ENCODE measurements at regions not wholly inside any gene's neighbourhood (a gene's known extent, or its start where the extent isn't known, plus 50 kb on each side); places are given as distances from the start of the nearest gene placed in this dataset.
"Not testable (repeated sequence)": the region's sequence is repeated elsewhere in the genome, so short reads cannot be mapped to it uniquely, and the experiment has no call there.

DNA sequence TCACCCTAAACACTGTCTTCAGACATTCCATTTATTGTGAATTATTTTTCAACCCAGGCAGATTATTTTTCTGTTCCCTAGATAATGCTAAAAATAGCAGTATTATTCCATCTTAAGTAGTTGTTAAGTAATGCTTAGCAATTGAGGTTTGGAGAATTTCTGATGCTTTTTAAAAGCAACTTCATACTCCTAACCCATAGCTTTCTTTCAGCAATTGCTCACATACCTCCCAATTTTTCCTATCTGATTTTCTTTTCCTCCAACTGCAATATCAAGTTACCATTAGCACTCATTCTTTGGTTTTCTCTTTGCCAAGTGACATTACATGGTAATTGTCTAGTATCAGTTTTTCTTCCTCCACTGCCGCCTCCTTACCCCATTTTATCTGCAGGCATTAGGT, 104.7 kb downstream of the GPR85 start:
- no peak for DNase-seq

DNA sequence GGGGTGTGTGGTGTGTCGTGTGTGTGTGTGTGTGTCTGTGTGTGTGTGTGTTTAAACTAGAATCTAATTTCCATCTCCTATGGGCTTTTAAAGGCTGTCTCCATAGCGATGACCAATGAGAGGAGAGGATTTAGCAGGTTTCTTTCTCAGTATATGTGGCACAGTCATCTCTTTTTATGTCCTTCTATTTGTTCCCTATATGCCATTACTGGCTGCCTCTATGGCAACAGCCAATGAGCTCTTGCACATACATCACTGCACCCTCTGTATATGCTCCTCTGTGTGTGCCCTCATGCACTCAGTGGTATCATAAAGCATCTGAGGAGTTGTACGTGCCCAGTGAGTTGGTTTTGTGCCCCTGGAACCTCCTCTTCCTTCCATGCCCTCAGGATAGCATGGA, 107.6 kb downstream of the GPR85 start:
- DNase-seq = not testable (repeated sequence)

GRCh38 chr7:112977244-112977955, 109.2 kb downstream of the GPR85 start:
- DNase-seq = not testable (repeated sequence)

- DNase-seq = no peak
These were observed 115.9 kb downstream of the GPR85 start for GRCh38 chr7:112970771-112971170.

GRCh38 chr7:112969946-112970345, 116.7 kb downstream of the GPR85 start:
- DNase-seq = no peak

DNA sequence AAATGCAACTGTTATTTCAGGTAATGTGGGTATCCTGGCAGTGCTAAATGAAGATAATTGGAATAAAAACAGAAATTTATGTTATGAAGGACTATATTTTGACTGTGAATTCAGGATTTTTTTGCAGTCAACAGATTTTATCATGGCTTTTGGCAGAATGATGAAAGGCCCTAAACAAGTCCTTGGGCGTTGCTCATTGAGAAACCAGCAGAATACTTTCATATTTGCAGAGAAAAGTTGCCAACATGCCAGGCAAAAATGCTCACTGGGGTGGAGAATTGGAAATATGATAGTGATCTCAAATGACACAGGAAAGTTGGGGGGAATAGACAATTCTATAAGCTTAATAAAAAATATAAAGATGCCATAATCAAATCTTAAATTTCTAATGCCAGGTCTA, 121.1 kb downstream of the GPR85 start:
- no peak for DNase-seq

DNA sequence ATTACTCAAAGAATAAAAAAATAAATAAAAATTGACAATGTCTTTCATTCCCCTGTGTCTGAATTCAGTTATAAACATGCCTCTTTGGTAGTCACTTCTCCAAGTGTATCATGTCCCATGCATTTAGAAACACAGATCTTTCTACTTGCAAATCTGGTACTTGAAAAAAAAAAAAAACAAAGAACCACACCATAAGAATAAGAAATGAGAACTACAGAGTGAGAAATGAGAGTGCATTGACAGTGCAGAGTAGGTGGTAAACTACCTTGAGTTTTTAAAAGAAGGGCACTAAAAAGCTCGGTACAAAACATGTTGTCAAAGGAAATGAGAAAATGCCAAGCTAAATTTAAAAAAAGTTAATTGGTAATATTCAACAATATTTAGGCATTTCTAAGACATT, 123.0 kb downstream of the GPR85 start:
- no peak for DNase-seq

- DNase-seq = no peak
These were observed 123.8 kb downstream of the GPR85 start for GRCh38 chr7:112962815-112963214.

GRCh38 chr7:112959276-112959675, 127.4 kb downstream of the GPR85 start:
- no peak for DNase-seq

- DNase-seq = no peak
These were observed 127.9 kb downstream of the GPR85 start for GRCh38 chr7:112958775-112959174.

- DNase-seq = no peak
These were observed 128.7 kb downstream of the GPR85 start for GRCh38 chr7:112957901-112958300.

DNA sequence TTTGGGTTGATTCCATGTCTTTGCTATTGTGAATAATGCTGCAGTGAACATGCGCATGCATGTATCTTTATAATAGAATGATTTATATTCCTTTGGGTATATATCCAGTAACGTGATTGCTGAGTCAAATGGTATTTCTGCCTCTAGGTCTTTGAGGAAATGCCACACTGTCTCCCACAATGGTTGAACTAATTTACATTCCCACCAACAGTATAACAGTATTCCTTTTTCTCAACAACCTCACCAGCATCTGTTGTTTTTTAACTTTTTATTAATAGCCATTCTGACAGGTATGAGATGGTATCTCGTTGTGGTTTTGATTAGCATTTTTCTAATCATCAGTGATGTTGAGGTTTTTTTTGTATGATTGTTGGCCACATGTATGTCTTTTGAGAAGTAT, 133.6 kb downstream of the GPR85 start:
- DNase-seq = not testable (repeated sequence)

- no peak for DNase-seq
These were observed 135.6 kb downstream of the GPR85 start for GRCh38 chr7:112951070-112951469.

GRCh38 chr7:112949682-112950081, 136.9 kb downstream of the GPR85 start:
- not testable (repeated sequence) for DNase-seq

GRCh38 chr7:112946350-112946749, 140.3 kb downstream of the GPR85 start:
- no peak for DNase-seq

GRCh38 chr7:112945046-112945445, 141.6 kb downstream of the GPR85 start:
- DNase-seq = no peak

GRCh38 chr7:112942981-112943380, 143.6 kb downstream of the GPR85 start:
- DNase-seq = no peak

DNA sequence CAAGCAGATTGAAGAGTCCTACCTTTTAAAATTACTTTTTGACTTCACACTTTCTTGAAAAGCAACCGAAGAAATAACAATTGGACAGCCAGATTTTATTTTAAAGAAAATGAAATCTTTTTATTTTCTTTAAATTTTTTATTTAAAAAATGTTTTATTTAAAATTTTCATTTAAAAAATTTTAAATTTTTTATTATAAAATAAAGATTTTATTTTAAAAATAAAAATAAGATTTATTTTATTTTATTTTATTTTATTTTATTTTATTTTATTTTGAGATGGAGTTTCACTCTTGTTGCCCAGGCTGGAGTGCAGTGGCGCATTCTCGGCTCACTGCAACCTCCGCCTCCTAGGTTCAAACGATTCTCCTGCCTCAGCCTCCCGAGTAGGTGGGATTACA, 144.5 kb downstream of the GPR85 start:
- not testable (repeated sequence) for DNase-seq

DNA sequence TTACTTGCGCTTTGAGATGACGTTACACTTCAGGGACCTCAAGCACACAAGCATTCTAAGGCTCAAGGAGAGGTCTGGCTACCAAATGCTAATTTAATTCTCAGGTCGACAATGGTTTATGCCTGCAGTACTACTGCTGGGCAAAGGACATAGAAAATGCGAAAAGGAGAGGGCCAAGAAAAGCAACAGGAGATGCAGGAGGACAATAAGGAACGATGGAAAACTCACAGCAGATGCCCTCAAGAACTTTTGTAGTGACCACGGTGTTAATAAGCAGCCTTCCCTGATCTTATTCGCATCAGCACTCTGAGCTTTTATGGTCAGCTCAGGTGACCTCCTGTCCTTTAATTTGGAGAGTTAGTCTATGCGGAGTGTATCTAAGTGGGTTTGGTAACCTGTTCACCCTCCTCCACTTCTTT, 146.3 kb downstream of the GPR85 start:
- DNase-seq = peak in 1 of 2 experiments; percentile 60

- DNase-seq = peak; percentile 99 to 100
These were observed 146.9 kb downstream of the GPR85 start for GRCh38 chr7:112939574-112940313.

DNA sequence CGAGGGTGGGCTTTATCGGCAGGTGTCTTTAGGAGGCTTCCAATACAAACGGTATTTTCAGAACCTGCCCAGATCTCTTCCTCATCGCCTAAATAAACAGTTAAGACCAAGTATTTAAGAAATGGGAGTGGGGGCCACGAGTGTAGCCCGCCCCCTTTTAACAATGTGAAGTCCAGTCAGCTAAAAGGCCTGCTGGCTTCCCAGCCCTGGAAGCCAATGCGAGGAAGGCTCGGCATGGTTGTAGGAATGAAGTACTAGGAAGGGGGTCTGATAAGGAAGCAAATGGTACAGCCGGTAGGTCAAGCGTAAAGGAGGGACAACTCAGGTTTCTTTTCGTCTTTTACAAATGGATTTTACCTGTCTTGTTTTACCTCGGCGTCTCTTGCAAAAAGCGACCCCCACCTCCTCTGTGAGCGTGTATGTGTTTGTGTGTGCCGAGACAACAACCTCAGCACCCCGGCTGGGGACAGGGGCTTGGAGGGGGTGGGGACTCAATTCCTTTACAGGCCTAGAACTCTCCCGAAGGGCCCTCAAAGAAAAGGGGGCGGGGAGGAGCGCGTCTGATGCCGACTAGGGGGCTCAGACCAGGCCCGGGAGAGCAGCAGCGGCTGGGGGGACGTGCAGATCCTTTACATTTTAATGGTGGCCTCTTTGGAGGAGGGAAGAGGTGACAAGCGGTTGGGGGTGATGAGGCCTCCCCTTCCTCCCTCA, 147.6 kb downstream of the GPR85 start:
- no peak for DNase-seq

GRCh38 chr7:112937651-112938415, 147.6 kb upstream of the TMEM168 start:
- DNase-seq = no peak

DNA sequence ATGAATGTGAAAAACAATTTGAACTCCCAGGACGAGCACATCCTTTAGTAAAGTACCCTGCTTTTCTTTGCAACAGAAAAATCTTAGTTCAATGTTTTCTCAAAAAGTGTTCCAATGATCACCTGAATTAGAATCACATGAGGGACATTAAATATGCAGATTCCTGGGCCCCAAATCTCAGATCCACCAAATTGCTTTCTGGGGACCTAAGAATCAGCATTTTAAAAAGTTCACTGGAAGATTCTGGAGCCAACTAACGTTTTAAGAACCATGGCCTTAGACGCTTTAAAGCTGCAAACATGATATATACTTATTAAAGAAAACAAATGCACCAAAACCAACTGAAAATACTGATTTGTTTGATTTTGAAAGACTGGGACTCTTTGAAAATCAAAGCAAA, 143.4 kb upstream of the TMEM168 start:
- no peak for DNase-seq
